Peyer's patch (tissue), 4 donors: ENCODE measurements at regions not wholly inside any gene's neighbourhood (a gene's known extent, or its start where the extent isn't known, plus 50 kb on each side); places are given as distances from the start of the nearest gene placed in this dataset.
"Not testable (repeated sequence)": the region's sequence is repeated elsewhere in the genome, so short reads cannot be mapped to it uniquely, and the experiment has no call there.

Source experiments
- DNase-seq, 3 donors: peaks; one replicate each; pipeline ENCODE4 v3.0.0-alpha.2; 2017 to 2019
- H3K27ac ChIP-seq, 4 donors: fragments of 200-600 bp; sonication (generic); one replicate each; pipeline ENCODE4 v1.5.1; 2016 to 2019
- H3K27me3 ChIP-seq, 2 donors: fragments of 200-600 bp; sonication (generic); one replicate each; pipeline ENCODE4 v1.5.1; 2019
- H3K36me3 ChIP-seq, 3 donors: fragments of 200-600 bp; sonication (generic); one replicate each; pipeline ENCODE4 v1.5.1; 2016 to 2019
- H3K4me1 ChIP-seq, 4 donors: fragments of 200-600 bp; sonication (generic); one replicate each; pipeline ENCODE4 v1.5.1; 2016 to 2019
- H3K4me3 ChIP-seq, 4 donors: fragments of 200-600 bp; sonication (generic); 1 replicate in 3 of 4; 2 replicates in 1 of 4; pipeline ENCODE4 v1.5.1; 2016 to 2019; ENCODE audit warnings: mild to moderate bottlenecking in 1 of 4
- H3K9me3 ChIP-seq, 4 donors: fragments of 200-600 bp; sonication (generic); one replicate each; pipeline ENCODE4 v1.5.1; 2016 to 2019; ENCODE audit warnings: mild to moderate bottlenecking in 1 of 4
- POLR2A ChIP-seq, 2 donors: fragments of 450-650 bp; IDR thresholded peaks; one replicate each; pipeline ENCODE4 v1.5.1; 2017; ENCODE audit warnings: antibody characterized with exemption in 2 of 2, mild to moderate bottlenecking in 2 of 2, moderate library complexity in 2 of 2
- TF ChIP-seq, protein P1 (sequence below), 6 experiments: fragments of 450-650 bp in 4 of 6; fragments of 200-600 bp in 2 of 6; sonication (generic) in 1 of 6; IDR thresholded peaks; one replicate each; pipeline ENCODE4 v1.5.1; 2017 to 2019; ENCODE audit warnings: antibody characterized with exemption in 6 of 6, mild to moderate bottlenecking in 3 of 6, moderate library complexity in 1 of 6

DNA sequence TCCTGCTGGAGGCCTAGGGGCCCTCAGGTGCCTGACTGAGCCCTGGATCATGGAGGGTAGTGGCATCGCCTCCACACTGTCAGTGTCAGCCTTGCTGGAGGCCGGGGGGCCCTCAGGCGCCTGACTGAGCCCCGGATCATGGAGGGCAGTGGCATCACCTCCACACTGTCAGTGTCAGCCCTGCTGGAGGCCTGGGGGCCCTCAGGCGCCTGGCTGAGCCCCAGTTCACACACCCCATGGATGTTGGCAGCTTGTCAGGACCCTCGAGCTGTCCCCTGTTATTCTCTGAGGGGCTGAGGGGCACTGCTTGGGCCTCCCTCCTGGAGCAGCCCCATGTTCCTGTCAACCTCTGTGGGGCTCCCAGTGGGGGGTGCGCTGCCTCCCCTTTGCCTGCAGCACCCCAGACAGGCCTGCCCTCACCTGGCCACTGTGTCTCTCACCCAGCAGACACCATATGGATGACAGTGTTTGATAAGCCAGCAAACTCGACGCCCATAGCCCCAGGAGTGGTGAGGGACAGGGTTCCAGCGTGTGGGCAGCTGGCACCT is 197.6 kb downstream of the LIPI start:
- no peaks in the 10 kb centered on the region for H3K36me3 ChIP-seq
- no peaks in the 10 kb centered on the region for H3K4me1 ChIP-seq
- H3K27me3 ChIP-seq = no peaks in the 10 kb centered on the region
- DNase-seq = no peak
- H3K27ac ChIP-seq = no peak overlapping the region
- TF ChIP-seq, protein P1, sequence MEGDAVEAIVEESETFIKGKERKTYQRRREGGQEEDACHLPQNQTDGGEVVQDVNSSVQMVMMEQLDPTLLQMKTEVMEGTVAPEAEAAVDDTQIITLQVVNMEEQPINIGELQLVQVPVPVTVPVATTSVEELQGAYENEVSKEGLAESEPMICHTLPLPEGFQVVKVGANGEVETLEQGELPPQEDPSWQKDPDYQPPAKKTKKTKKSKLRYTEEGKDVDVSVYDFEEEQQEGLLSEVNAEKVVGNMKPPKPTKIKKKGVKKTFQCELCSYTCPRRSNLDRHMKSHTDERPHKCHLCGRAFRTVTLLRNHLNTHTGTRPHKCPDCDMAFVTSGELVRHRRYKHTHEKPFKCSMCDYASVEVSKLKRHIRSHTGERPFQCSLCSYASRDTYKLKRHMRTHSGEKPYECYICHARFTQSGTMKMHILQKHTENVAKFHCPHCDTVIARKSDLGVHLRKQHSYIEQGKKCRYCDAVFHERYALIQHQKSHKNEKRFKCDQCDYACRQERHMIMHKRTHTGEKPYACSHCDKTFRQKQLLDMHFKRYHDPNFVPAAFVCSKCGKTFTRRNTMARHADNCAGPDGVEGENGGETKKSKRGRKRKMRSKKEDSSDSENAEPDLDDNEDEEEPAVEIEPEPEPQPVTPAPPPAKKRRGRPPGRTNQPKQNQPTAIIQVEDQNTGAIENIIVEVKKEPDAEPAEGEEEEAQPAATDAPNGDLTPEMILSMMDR (IDR thresholded peaks at IDR 0.05) = no peak
- TF ChIP-seq POLR2A (IDR thresholded peaks at IDR 0.05) = no peak
- no peaks in the 10 kb centered on the region for H3K9me3 ChIP-seq
- H3K4me3 ChIP-seq = no peak overlapping the region

DNA sequence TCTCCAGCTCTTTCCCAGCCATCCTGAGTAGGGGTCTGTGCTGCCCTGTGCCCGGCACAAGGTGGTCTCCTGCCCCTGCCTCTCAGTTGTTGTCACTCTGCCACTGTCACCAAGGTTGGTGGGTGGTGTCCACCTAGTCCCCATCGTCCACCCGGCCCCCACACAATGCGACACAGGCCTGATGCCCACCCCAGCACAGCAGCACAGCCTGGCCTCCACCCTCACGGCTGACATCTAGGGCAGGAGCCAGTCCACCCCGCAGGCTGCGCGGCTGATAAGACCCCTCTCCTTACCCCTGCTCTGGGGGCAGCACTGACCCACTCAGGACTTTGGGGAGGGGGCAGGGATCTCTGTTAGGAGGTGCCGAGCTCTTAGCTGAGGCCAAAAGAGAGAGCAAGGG is 198.3 kb downstream of the LIPI start:
- Histone ChIP-seq H3K4me3 (no peak overlapping the region), H3K27me3 (no peaks in the 10 kb centered on the region), H3K4me1 (no peaks in the 10 kb centered on the region), H3K27ac (no peak overlapping the region), H3K36me3 (no peaks in the 10 kb centered on the region), H3K9me3 (no peaks in the 10 kb centered on the region)
- no peak for DNase-seq
- TF ChIP-seq, protein P1 (IDR thresholded peaks at IDR 0.05) = no peak
- no peak for TF ChIP-seq POLR2A (IDR thresholded peaks at IDR 0.05)

DNA sequence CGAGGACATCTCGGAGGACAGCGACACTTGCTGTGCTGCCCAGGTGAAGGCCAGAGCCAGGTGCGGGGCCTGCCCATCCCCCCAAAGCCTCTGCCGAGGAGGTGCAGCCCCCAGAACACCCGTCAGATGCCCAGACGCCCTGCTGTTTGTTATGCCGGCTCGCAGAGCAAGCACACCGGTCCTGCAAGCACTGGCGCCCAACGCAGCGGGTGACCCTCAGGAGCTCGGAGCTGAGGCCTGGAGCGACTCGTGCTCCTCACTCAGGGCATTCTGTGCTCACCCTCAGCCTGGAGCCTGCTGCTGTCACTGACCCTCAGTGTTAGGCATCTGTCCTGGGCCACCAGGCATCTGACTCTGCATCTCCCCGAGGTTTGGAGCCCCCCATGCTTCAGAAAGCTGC is 199.0 kb downstream of the LIPI start:
- not testable (repeated sequence) for H3K36me3 ChIP-seq, H3K4me3 ChIP-seq, DNase-seq, H3K4me1 ChIP-seq, H3K27ac ChIP-seq, H3K9me3 ChIP-seq, H3K27me3 ChIP-seq

DNA sequence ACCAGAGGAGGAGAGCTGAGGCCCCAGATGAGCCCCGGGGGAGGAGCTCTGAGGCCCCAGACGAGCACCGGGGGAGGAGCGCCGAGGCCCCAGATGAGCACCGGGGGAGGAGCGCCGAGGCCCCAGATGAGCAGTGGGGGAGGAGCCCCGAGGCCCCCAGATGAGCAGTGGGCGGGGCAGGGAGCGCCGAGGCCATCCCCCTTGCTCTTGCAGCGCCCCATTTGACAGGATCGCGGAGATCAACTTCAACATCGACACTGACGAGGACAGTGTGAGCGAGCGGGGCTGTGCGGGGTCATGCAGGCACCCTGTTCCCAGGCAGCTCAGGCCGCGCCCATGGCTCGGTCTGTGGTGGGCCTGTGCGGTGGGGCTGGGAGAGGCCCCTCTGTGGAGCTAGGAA is 199.6 kb downstream of the LIPI start:
- not testable (repeated sequence) for H3K4me3 ChIP-seq, H3K27me3 ChIP-seq, H3K4me1 ChIP-seq, H3K27ac ChIP-seq, H3K36me3 ChIP-seq, H3K9me3 ChIP-seq
- DNase-seq = peak in 1 of 3 donors; percentile 37

DNA sequence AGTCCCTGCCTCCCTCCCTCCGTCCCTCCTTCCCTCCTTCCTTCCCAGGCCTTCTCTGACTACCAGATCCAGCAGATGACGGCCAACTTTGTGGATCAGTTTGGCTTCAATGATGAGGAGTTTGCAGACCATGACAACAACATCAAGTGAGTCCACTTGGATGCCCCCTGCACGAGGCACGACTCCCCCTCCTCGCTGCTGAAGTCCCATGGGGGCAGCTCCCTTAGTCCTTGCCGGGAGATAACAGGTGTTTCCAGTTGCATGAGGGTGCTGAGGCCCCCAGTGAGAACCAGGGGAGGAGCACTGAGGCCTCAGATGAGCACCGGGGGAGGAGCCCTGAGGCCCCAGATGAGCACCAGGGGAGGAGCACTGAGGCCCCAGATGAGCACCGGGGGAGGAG is 200.0 kb downstream of the LIPI start:
- no peak for TF ChIP-seq POLR2A (IDR thresholded peaks at IDR 0.05)
- TF ChIP-seq, protein P1 (IDR thresholded peaks at IDR 0.05) = no peak
- Histone ChIP-seq H3K36me3 (no peaks in the 10 kb centered on the region), H3K27ac (no peak overlapping the region), H3K9me3 (no peaks in the 10 kb centered on the region), H3K4me1 (no peaks in the 10 kb centered on the region), H3K27me3 (no peaks in the 10 kb centered on the region), H3K4me3 (no peak overlapping the region)
- DNase-seq = no peak

DNA sequence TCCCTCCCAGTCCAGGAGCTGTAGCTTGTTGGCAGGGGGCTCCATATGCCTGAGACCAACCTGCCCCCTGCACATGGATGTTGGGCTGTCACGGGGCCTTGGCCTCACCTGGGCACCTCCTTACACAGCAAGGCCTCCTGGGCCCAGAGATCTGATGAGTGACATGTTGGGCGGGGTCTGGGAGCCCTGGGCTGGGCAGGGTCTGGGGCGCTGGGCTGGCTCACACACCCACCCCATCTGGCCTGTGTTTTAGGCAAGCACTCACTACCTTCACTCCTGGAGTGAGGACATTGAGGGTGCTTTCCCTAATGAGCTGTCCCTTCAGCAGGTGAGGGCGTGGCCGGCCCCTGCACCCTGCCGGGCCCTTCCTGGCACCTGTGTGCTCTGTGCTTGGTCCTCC is 200.8 kb downstream of the LIPI start:
- DNase-seq, H3K4me1 ChIP-seq, H3K27ac ChIP-seq, H3K27me3 ChIP-seq, H3K4me3 ChIP-seq, H3K36me3 ChIP-seq, H3K9me3 ChIP-seq: not testable (repeated sequence)

DNA sequence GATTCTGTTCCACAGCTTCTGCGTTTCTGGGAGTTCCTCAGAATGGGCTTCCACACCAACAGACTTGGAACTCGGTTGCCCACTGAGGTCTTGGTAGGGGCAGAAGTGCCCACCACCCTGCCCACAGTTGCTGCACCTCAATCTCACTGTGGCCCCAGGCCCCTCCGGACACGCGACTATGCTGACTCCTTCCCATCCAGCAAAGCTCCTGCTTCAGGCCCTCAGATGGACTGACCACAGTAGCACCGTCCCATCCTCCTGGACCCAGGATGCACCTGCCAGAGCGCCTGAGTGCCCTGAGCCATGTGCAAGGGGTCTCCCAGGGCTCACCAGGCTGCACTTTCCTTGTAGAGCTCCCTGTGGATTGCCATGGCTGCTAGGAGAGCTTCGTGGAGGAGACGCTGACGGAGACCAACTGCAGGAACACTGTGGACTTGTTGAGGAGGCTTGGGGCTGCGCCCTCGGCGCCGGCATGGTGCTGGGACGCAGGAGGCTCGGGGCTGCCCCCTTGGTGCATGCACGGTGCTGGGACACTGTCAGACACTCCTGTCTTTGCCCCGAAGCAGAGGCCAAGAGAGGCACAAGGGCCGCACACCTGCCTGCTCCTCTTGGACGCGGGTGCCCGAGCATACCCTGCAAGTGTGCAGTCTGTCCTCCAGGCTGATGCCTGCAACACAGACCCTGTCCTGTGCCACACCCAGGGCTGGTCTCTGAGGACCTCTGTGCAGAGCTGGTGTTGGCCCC is 201.3 kb downstream of the LIPI start:
- not testable (repeated sequence) for H3K4me1 ChIP-seq, H3K36me3 ChIP-seq, H3K27ac ChIP-seq, H3K4me3 ChIP-seq, H3K27me3 ChIP-seq, H3K9me3 ChIP-seq
- peak in 1 of 3 donors; percentile 43 for DNase-seq

DNA sequence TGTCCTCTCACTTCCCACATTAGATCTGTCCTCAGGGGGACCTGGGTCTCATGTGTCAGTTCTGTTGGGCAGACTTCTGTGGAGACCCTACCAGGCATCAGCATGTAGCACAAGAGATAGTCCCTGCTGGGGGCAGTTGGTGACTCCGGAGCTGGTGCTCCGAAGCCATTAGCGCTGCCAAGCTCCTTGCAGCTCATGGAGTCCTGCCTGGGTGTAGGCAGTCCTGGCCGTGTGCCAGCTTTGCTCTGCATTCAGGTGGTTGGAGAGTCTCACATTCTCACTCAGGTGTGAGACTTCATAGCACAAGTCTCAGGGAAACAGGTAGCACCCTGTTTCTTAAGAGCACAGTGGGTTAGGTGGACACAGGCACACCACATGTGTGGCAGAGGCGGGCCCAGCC is 202.3 kb downstream of the LIPI start:
- DNase-seq, H3K9me3 ChIP-seq, H3K27me3 ChIP-seq, H3K4me3 ChIP-seq, H3K27ac ChIP-seq, H3K36me3 ChIP-seq, H3K4me1 ChIP-seq: not testable (repeated sequence)

DNA sequence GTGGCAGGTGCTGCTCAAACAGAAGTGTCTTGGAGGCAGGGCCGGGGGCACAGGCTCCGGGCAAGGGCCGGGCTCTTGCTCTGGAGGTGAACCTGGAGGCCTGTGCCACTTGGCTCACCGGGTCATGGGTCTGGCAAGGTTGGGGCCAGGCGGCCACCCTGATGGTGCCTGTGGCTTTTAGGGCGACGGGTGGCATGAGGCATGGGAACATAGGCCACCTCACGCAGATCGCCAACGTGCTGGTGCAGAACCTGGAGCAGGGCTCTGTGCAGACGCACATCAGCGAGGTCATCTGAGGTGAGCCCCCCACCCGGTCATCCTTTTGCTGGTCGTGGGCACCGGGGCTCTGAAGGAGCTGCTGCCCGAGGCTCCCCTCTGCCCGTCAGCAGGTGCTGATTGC is 202.7 kb downstream of the LIPI start:
- H3K27me3 ChIP-seq, H3K9me3 ChIP-seq: not testable (repeated sequence)

DNA sequence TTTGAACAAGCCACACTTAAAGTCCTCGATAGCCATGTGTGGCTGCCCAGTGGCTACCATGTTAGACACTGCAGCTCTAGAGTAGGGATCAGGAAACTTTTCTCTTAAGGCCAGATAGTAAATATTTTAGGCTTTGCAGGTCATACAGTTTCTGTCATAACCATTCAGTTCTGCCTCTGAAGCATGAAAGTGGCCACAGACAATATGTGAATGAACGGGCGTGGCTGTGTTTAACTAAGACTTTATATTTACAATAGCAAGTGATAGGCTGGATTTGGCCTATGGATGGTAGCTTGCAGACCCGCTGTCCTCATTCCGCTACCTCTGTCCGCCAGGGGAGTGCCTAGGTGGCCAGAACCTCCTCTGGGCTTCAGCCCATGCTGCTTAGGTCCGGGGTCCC is 204.6 kb downstream of the LIPI start:
- DNase-seq, H3K9me3 ChIP-seq, H3K27me3 ChIP-seq, H3K4me1 ChIP-seq, H3K27ac ChIP-seq, H3K36me3 ChIP-seq, H3K4me3 ChIP-seq: not testable (repeated sequence)

More for the DNA sequence above, 202.7 kb downstream of the LIPI start:
- H3K4me1 ChIP-seq, H3K4me3 ChIP-seq, DNase-seq, H3K36me3 ChIP-seq, H3K27ac ChIP-seq: not testable (repeated sequence)

DNA sequence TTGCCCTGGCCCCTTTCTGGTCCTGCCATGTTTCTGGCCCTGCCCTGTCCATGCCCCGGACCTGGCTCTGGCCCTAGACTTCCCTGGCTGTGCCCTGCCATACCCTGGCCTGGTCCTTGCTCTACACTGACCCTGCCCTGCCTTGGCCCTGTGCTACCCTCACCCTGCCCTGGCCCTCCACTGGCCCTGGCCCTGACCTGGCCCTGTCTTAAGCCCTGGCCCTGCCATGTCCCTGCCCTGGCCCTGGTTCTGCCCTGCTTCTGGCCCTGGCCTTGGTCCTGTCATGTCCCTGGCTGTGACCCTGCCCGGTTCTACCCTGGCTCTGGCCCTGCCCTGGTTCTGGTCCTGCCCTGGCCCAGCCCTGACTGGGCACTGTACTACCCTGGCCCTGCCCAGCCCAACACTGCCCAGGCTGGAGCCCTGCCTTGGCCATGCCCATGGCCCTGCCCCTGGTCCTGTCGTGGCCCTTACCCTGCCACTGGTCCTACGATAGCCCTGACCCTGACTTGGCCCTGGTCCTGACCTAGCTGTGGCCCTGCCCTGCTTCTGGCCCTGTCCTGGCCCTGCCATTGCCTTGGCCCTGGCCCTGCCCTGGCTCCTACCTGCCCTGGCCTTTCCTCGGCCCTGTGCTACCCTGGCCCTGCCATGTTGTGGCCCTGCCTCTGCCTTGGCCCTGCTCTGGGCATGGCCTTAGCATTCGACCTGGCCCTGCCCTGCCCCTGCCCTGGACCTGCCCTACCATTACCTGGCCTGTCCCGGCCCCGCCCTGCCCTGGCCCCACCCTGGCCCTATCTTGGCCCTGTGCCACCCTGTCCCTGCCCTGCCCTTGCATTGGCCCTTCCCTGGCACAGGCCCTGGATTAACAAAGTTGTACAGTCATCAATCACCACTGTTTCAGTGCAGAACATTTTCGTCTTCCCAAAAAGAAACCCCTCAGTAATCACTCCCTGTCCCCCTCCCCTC is 223.5 kb downstream of the LIPI start:
- H3K27ac ChIP-seq, H3K9me3 ChIP-seq, H3K4me3 ChIP-seq, H3K27me3 ChIP-seq, H3K4me1 ChIP-seq, H3K36me3 ChIP-seq: not testable (repeated sequence)
- peak in 1 of 3 donors; percentile 67 for DNase-seq
